ENCODE measurements at regions not wholly inside any gene's neighbourhood (a gene's known extent, or its start where the extent isn't known, plus 50 kb on each side); places are given as distances from the start of the nearest gene placed in this dataset.

DNA sequence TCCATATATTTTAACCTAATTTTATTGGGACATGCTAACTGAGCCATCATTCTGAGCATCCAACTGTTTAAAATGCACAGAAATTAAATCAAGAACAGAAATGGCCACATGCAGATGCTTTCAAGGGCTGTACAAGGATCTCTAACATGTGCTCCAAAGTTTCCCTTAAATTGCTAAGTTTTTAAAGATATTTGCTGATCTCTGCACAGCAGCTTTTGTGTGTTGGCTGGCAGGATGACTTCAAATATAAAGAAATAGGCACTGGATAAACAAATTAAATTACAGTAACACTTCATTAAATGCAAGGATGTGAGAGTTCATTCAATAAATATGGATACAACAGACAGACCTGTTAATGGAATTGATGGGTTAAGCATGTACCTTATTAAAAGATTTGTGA is 148.0 kb upstream of the MEOX2 start:
- TF ChIP-seq, protein P1, sequence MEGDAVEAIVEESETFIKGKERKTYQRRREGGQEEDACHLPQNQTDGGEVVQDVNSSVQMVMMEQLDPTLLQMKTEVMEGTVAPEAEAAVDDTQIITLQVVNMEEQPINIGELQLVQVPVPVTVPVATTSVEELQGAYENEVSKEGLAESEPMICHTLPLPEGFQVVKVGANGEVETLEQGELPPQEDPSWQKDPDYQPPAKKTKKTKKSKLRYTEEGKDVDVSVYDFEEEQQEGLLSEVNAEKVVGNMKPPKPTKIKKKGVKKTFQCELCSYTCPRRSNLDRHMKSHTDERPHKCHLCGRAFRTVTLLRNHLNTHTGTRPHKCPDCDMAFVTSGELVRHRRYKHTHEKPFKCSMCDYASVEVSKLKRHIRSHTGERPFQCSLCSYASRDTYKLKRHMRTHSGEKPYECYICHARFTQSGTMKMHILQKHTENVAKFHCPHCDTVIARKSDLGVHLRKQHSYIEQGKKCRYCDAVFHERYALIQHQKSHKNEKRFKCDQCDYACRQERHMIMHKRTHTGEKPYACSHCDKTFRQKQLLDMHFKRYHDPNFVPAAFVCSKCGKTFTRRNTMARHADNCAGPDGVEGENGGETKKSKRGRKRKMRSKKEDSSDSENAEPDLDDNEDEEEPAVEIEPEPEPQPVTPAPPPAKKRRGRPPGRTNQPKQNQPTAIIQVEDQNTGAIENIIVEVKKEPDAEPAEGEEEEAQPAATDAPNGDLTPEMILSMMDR (conservative IDR thresholded peaks at IDR 0.05; ENCODE audit: low read depth in 2 of 2), result no peak
- TF ChIP-seq EZH2phosphoT487 (IDR thresholded peaks at IDR 0.05; ENCODE audit: unreplicated experiment), result no peak
- TF ChIP-seq POLR2AphosphoS5 (IDR thresholded peaks at IDR 0.05; ENCODE audit: low read depth), result no peak
- no peak for TF ChIP-seq EZH2 (IDR thresholded peaks at IDR 0.05; ENCODE audit: low read depth, unreplicated experiment)
- TF ChIP-seq, protein P2, sequence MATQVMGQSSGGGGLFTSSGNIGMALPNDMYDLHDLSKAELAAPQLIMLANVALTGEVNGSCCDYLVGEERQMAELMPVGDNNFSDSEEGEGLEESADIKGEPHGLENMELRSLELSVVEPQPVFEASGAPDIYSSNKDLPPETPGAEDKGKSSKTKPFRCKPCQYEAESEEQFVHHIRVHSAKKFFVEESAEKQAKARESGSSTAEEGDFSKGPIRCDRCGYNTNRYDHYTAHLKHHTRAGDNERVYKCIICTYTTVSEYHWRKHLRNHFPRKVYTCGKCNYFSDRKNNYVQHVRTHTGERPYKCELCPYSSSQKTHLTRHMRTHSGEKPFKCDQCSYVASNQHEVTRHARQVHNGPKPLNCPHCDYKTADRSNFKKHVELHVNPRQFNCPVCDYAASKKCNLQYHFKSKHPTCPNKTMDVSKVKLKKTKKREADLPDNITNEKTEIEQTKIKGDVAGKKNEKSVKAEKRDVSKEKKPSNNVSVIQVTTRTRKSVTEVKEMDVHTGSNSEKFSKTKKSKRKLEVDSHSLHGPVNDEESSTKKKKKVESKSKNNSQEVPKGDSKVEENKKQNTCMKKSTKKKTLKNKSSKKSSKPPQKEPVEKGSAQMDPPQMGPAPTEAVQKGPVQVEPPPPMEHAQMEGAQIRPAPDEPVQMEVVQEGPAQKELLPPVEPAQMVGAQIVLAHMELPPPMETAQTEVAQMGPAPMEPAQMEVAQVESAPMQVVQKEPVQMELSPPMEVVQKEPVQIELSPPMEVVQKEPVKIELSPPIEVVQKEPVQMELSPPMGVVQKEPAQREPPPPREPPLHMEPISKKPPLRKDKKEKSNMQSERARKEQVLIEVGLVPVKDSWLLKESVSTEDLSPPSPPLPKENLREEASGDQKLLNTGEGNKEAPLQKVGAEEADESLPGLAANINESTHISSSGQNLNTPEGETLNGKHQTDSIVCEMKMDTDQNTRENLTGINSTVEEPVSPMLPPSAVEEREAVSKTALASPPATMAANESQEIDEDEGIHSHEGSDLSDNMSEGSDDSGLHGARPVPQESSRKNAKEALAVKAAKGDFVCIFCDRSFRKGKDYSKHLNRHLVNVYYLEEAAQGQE (IDR thresholded peaks at IDR 0.05; ENCODE audit: unreplicated experiment), result no peak
- no peak for TF ChIP-seq STAT1 (IDR thresholded peaks at IDR 0.05; ENCODE audit: unreplicated experiment)
- TF ChIP-seq ZNF331 (CRISPR knock-in tag; IDR thresholded peaks at IDR 0.05; ENCODE audit: low read depth), result no peak
- no peak for TF ChIP-seq CREB1 (CRISPR knock-in tag; IDR thresholded peaks at IDR 0.05; ENCODE audit: low read depth)
- TF ChIP-seq JUNB (IDR thresholded peaks at IDR 0.05; ENCODE audit: unreplicated experiment), result no peak

Measured in GM23338 (cell line).